GM19455 (cell line): ENCODE measurements at regions not wholly inside any gene's neighbourhood (a gene's known extent, or its start where the extent isn't known, plus 50 kb on each side); places are given as distances from the start of the nearest gene placed in this dataset.
"Not testable (repeated sequence)": the region's sequence is repeated elsewhere in the genome, so short reads cannot be mapped to it uniquely, and the experiment has no call there.

ENCODE experiments used
- ATAC-seq: cut with Tn5 transposase; IDR thresholded peaks from one replicate; pipeline ENCODE4 v1.9.1; 2021; ENCODE audit not compliant: unreplicated experiment

- ATAC-seq = no peak
Observed at GRCh38 chr5:56733580-56733979, 81.8 kb upstream of the MAP3K1 start.

GRCh38 chr5:56732121-56732520 is 83.2 kb upstream of the MAP3K1 start:
- ATAC-seq = no peak

- ATAC-seq = not testable (repeated sequence)
Observed at GRCh38 chr5:56731473-56731872, 83.9 kb upstream of the MAP3K1 start.

- no peak for ATAC-seq
Observed at GRCh38 chr5:56729488-56729887, 85.9 kb upstream of the MAP3K1 start.

GRCh38 chr5:56725711-56726411 is 89.5 kb upstream of the MAP3K1 start:
- no peak for ATAC-seq

- not testable (repeated sequence) for ATAC-seq
Observed at GRCh38 chr5:56724857-56725256, 90.5 kb upstream of the MAP3K1 start.

- ATAC-seq = no peak
Observed at GRCh38 chr5:56722317-56722716, 93.0 kb upstream of the MAP3K1 start.

GRCh38 chr5:56717253-56717987 is 97.9 kb upstream of the MAP3K1 start:
- no peak for ATAC-seq

- no peak for ATAC-seq
Observed at GRCh38 chr5:56715986-56716385, 99.4 kb upstream of the MAP3K1 start.

GRCh38 chr5:56712895-56713591 is 102.3 kb upstream of the MAP3K1 start:
- ATAC-seq = no peak

GRCh38 chr5:56710826-56711590 is 104.3 kb upstream of the MAP3K1 start:
- no peak for ATAC-seq

- ATAC-seq = no peak
Observed at GRCh38 chr5:56706504-56706903, 108.8 kb upstream of the MAP3K1 start.

GRCh38 chr5:56705217-56705616 is 110.1 kb upstream of the MAP3K1 start:
- no peak for ATAC-seq

- ATAC-seq = no peak
Observed at GRCh38 chr5:56703952-56704351, 111.4 kb upstream of the MAP3K1 start.

GRCh38 chr5:56700711-56701110 is 114.6 kb upstream of the MAP3K1 start:
- no peak for ATAC-seq

- ATAC-seq = no peak
Observed at GRCh38 chr5:56699538-56699937, 115.8 kb upstream of the MAP3K1 start.

GRCh38 chr5:56698463-56699381 is 116.6 kb upstream of the MAP3K1 start:
- ATAC-seq = no peak

- ATAC-seq = no peak
Observed at GRCh38 chr5:56696900-56697299, 118.4 kb upstream of the MAP3K1 start.

- ATAC-seq = no peak
Observed at GRCh38 chr5:56693220-56693579, 122.1 kb upstream of the MAP3K1 start.
